CD4-positive, alpha-beta T cell treated with Interleukin-10 for 1 hour (primary cell): ENCODE measurements at regions not wholly inside any gene's neighbourhood (a gene's known extent, or its start where the extent isn't known, plus 50 kb on each side); places are given as distances from the start of the nearest gene placed in this dataset.

ENCODE experiments used
- DNase-seq: peaks from one replicate; pipeline ENCODE4 v3.0.0-alpha.2; 2020

DNA sequence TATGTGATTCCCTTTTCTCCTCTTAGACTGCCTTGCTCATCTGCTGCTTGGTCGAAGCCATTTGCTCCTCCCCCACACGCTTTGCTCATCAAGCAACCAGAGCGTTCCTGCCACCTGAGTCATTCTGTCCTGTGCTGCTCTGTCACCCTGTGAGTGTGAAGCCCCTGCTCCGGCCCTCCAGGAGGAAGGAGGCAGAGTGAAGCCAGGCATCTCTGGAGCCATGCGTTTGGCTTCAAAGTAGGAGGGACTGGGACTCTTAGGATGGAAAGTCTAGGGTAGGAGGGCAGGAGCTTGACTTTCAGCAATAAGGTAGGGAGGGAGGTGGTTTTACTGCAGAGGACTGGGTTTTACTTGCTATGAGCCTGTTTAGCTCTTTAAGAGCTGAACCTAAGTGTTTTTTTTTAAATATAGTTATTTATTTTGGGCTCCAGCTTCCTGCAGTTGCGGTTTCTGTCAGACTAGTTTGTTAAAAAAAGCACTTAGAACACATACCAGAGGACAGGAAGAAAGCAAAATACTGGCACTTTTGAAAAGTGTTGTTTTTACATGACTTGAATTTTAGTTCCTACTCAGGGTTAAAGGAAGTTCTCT is 63.6 kb downstream of the SPINK2 start:
- peak; percentile 56 for DNase-seq

DNA sequence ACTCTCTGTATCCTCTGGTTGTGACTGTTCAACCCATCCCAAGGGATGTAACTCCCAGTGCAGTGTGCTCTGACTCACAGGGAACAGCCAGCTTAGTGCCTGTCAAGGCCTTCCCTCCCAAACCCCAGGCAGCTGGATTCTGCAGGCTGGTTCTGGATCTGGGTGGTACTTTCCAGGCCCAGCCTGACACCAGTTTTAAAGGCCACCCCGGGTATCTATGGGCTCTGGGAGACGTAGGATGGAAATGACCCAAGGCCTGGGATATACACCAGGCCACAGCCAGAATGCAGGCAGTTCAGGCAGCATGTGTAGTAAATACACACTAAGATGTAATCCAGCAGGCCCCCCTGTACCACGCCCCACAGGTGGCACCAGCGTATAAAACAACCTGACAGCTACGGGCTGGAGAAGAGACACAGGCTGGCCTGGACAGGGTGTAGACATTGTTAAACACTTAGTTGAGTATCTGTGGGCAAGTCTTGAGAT is 64.2 kb downstream of the SPINK2 start:
- DNase-seq: peak; percentile 37

DNA sequence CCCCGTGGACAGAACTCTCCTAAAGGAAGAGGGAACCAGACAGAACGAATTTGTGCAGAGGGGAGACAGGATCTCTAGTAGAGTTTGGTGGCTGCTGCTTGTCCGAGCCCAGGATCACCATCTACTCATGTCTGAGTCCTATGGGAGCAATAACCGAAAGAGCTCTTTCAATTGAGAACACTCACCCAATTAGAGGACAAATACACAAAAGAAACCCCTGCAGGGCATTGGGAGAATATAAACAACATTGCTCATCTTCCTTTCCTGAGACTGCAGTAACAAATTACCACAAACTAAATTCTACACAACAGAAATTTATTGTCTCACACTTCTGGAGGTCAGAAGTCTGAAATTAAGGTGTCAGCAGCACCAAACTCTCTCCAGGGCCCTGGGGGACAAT is 65.6 kb downstream of the SPINK2 start:
- DNase-seq: no peak

DNA sequence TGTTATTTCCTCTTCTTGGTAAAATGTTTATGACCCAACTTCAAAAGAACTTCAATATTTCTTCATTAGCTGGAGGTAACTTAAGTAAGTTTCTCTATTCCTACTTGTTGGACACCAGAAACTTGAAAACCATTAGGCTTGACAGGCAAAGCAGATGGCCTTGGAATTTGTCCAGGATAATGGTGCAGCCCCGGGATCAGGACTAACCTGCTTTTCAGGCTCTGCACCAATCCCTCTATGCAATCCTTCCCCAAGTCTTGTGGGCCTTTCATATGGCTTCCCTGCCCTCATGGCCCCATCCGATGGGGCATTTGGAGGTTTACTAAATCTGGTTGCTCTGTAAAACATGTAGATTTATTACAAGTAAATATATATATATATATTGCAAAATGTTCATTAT is 68.5 kb downstream of the SPINK2 start:
- no peak for DNase-seq

DNA sequence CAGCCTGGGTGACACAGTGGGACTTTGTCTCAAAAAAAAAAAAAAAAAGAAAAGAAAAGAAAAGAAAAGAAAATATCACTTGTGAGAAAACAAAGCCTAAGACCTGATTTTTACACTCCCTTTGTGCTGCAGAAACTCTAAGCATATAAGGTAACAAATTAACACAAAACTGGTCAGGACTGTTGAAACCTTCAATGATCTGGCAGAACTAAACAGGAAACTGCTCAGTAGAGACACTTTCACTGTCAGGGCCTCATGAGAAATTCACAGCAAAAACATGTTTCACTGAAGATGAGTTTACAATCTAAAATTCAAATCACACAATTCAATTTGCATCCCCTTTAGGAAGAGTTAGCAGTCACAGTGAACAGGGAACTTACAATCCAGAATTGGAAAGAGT is 69.1 kb upstream of the HOPX start:
- no peak for DNase-seq

DNA sequence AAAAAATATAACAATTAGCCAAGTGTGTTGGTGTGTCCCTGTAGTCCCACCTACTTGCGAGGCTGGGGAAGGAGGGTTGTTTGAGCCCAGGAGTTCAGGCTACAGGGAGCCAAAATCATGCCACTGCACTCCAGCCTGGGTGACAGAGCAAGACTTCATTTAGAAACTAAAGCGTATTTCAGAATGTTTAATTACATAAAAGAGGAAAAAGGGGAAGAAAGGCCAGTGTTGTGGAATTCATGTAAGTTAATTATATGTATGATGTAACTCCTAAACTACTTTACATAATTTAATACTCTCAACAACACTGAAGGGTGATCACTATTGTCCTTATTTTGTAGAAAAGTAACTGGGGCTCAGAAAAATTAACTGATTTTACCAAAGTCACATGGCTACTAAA is 67.2 kb upstream of the HOPX start:
- no peak for DNase-seq

DNA sequence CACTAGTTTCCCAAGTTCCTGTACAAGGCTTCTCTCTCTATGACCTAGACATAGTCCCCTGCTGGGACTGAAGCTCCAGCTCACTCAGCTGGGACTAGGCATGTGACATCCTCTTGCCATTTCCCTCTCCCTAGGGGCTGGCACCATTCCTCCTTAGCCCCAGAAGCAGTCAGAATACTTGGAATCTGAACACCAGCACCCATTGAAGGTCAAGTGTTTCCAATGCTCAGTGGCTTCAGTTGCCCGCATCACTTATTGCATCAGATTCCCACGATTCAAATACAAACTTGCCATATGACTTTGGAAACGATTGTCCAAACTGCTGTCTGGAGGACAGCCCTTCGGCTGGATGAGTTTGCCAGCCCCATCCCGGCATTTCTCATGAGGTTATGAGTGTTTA is 65.5 kb upstream of the HOPX start:
- no peak for DNase-seq

DNA sequence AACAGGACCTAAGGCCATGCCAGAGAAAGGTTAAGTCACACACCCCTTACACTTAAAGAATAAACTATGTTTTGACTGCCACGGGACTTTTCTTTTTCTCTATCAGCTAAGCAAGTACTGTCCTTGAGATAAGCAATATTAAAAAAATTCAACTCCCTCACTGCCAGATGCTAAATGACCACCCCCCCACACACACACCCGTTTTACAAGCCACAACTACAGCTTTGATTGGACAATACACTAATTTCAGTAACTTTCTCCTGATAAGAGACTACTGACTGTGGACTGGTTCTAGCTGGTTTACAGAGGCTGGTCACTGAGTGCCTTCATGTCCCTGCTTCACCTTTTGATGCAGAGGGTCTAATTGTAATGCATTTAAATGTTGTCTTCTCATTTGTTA is 63.9 kb upstream of the HOPX start:
- DNase-seq: no peak

DNA sequence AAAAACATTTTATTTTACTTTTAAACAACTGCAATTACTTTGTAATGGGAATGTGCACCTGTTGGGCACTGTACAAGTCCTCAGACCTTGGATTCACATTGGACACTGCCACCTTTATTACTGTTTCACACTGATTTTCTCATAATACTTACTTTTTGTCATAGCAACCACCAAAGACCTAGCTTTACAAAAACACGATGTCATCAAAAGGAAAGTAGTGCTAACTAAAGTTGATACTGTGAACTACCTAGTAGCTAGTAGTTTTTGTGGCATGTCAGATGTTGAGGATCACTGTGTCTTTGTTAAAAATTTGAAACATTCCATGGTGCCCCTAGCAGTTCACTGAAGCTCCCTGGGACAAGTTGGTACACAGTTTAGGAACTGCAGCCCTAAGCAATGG is 62.9 kb upstream of the HOPX start:
- DNase-seq: no peak

DNA sequence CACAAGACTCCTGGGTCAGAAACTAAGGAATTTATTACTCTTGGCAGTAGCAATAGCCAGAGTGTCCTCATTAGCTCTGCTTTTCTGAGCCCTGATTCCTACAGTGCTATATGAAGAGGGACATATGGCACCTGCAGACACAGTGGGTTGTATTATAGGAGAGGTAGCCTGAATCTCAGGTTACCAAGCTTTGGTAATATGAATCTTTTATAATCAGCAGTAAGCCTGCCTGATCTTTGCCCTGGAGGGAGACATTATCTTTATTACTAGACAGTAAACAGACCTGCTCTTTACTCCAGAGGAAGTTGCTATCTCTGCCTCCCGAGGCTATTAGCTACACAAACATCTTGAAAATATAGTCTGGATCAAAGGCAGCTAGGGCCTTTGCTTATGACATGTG is 62.5 kb upstream of the HOPX start:
- DNase-seq: no peak

DNA sequence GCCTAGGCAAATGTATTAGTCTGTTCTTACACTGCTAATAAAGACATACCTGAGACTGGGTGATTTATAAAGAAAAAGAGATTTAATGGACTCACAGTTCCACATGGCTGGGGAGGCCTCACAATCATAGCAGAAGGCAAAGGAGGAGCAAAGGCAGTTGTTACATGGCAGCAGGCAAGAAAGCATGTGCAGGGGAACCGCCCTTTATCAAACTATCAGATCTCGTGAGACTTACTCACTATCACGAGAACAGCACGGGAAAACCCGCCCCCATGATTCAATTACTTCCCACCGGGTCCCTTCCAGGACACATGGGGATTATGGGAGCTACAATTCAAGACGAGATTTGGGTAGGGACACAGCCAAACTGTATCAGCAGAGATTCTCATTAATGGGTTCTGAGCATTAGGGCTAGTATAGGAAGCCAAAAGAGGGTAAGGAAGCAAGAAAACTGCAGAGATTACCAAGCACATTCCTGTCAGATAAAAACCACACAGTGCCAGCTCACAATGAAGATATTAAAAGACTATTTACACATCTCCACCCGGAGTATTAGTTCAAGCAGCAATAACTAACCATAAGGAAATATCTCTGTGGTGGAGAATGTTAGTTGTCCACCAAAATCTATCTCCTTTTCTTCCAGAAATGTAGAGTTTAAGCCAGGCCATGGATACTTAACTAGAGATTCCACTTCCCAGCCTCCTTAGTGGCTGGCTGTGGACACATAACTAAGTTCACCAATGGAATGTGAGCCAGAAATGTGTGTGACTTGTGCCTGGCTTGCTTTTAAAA is 61.2 kb upstream of the HOPX start:
- no peak for DNase-seq

DNA sequence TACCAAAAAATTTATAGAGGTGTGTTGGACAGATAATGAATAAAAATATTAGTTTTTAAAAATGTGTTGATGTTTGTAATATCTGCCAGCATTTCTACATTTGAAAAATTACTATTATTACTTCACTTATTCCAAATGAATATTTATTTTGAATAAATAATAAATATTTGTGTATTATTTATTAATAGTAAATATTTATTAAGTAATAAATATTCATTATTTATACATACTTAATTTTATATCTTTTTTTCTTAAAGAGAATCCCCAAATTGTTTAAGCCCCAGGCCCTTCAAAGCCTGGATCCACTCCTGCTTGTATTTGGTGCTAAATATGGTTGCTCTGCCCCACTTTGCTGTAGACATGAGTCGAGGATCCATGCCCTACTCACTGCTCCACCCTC is 60.5 kb upstream of the HOPX start:
- no peak for DNase-seq

DNA sequence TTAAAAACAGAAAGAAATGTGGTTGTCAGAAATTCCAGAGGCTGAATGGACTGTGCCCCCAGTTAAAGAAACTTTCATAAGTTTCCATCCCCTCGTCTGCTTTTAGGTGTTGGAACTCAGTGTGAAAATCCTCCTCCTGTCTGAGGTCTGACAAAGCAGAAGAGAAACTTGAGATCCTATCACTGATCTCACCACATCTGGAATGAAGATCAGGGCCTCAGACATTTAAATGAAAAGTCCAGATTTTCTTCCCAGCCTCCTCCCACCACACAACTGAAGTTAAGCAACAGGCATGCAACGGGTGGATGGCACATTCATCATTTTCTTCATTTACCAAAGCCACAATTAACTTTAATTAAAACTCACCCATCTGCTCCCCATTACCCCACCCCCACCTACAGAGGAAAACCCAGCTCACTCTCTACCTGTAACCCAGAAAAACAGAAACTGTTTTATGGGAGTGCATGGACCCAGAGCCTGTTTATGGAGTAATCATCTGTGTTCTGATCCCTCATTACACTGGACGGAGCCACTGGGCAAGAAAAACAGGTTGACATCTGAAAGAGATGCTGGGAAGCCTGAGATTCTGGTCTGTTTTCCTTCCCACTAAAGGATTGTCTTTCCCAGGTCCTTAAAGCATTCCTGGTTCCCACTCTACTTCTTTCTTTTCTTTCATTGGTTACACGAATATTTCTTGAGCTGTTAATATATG is 58.1 kb upstream of the HOPX start:
- DNase-seq: no peak

DNA sequence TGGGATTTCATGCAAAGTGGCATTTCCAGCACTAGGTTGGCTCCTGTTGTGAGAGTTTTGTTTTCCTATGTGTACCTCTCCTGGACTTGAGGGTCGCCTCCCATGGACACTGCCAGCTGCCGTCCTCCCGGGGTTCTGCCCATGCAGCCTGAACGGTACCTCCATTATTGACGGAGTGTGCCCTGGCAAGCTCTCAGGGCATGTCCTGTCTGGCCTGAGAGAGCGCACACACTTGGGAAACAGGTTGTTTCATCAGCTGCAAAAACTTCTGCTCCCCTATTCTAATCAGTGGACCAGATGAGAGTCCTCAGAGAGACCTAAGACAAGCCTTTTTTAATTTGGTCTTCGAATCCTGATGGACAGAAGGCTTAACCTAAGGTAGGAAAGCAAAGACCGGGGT is 56.6 kb upstream of the HOPX start:
- DNase-seq: no peak

DNA sequence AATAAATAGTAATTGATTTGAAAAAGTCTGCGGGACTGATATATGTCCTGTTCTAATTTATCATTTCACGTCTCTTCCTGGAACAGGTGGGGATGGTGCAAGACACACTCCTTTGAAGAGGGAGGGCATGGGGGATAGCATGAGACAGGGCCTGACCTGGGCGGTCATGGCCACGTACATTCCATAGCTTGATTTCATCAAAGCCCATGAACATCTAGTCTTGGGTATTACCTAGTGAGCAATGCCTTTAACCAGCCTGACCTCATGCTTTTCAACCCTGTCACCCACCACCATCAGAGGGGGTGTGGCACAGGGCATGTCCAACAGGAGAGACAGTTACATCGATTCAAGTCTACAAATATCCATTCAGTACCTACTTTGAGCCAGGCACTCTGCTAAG is 52.3 kb upstream of the HOPX start:
- no peak for DNase-seq

DNA sequence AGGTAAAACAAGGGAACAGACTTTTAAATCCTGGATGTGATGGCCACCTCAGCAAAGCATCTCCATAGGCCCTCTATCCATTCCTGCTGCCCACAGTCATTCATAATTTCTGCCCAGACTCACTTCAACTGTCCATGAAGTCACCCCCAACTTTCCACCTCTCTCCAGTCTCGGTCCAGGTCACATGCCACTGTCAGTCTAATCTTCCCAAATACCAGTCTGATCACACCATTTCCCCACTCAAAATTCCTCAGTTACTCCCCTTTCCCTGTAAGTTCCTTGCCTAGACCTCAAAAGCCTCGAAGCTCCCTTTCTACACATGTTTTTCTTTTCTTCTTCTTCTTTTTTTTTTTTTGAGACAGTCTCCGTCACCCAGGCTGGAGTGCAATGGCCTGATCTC is 51.2 kb upstream of the HOPX start:
- no peak for DNase-seq

DNA sequence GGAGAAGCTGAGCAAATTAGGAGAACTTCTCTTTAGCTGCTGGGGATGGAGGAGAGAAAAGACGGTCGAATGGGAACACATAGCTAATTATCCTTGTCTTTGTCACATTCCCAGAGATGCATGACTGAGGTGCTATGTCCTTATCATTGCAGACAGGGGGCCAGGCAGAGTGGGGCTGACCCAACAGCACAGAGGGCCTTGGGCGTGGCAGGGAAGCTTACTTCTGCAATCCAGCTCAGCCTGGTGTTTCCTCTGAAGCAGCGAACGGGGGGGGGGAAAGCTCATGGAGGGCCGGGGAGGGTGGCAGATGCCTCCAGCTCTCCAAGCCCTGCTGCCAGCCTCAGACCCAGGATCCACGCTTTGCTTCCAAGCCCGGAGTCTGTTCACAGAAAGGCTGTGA is 50.8 kb upstream of the HOPX start:
- no peak for DNase-seq
